ENCODE measurements at regions not wholly inside any gene's neighbourhood (a gene's known extent, or its start where the extent isn't known, plus 50 kb on each side); places are given as distances from the start of the nearest gene placed in this dataset.

DNA sequence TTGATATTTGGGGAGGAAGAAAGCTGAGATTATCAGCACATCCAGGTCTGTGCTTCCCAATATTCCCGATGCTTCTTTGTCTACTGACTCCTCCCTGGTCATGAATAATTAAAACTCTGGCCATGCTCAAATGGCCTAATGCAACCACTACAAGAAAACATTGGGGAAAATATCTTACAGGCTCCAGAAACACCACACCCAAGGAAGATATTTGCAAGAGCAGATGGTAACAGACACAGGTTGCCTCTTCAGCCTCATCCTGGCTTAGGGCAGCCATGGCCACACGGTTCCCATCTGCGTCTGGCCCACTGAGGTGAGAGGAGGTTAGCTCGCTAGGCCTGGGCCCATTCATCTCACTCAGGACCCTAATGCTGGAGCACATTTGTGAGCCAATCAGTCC, 108.4 kb upstream of the SDK1 start:
- TF ChIP-seq EZH2phosphoT487 (IDR thresholded peaks at IDR 0.05; ENCODE audit: low read length) (no peak), EZH2 (optimal IDR thresholded peaks at IDR 0.05; ENCODE audit: low read depth, low read length) (no peak)
- TF ChIP-seq, protein P1, sequence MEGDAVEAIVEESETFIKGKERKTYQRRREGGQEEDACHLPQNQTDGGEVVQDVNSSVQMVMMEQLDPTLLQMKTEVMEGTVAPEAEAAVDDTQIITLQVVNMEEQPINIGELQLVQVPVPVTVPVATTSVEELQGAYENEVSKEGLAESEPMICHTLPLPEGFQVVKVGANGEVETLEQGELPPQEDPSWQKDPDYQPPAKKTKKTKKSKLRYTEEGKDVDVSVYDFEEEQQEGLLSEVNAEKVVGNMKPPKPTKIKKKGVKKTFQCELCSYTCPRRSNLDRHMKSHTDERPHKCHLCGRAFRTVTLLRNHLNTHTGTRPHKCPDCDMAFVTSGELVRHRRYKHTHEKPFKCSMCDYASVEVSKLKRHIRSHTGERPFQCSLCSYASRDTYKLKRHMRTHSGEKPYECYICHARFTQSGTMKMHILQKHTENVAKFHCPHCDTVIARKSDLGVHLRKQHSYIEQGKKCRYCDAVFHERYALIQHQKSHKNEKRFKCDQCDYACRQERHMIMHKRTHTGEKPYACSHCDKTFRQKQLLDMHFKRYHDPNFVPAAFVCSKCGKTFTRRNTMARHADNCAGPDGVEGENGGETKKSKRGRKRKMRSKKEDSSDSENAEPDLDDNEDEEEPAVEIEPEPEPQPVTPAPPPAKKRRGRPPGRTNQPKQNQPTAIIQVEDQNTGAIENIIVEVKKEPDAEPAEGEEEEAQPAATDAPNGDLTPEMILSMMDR (IDR thresholded peaks at IDR 0.05; ENCODE audit: low read length), result no peak

Measured in MM.1S (cell line).